Prostate gland (tissue), 2 donors: ENCODE measurements at regions not wholly inside any gene's neighbourhood (a gene's known extent, or its start where the extent isn't known, plus 50 kb on each side); places are given as distances from the start of the nearest gene placed in this dataset.

Experiments
- POLR2A ChIP-seq: fragments of 450-650 bp; IDR thresholded peaks from one replicate; pipeline ENCODE4 v1.6.1; 2016; ENCODE audit warnings: antibody characterized with exemption, mild to moderate bottlenecking
- POLR2AphosphoS5 ChIP-seq: sonication (generic); formaldehyde crosslinking; IDR thresholded peaks from one replicate; pipeline ENCODE4 v1.6.1; 2017; ENCODE audit warnings: antibody characterized with exemption
- TF ChIP-seq, protein P1 (sequence below), 4 experiments: fragments of 200-600 bp in 2 of 4; fragments of 450-650 bp in 2 of 4; sonication (generic) in 2 of 4; IDR thresholded peaks; 1 replicate in 3 of 4; 2 replicates in 1 of 4; pipeline ENCODE4 v1.5.1; 2016 to 2019; ENCODE audit warnings: antibody characterized with exemption in 4 of 4, mild to moderate bottlenecking in 2 of 4, moderate library complexity in 2 of 4

GRCh38 chr2:203631068-203631757, 75.2 kb upstream of the CD28 start:
- TF ChIP-seq, protein P1, sequence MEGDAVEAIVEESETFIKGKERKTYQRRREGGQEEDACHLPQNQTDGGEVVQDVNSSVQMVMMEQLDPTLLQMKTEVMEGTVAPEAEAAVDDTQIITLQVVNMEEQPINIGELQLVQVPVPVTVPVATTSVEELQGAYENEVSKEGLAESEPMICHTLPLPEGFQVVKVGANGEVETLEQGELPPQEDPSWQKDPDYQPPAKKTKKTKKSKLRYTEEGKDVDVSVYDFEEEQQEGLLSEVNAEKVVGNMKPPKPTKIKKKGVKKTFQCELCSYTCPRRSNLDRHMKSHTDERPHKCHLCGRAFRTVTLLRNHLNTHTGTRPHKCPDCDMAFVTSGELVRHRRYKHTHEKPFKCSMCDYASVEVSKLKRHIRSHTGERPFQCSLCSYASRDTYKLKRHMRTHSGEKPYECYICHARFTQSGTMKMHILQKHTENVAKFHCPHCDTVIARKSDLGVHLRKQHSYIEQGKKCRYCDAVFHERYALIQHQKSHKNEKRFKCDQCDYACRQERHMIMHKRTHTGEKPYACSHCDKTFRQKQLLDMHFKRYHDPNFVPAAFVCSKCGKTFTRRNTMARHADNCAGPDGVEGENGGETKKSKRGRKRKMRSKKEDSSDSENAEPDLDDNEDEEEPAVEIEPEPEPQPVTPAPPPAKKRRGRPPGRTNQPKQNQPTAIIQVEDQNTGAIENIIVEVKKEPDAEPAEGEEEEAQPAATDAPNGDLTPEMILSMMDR (IDR thresholded peaks at IDR 0.05) = no peak
- TF ChIP-seq POLR2A (no peak), POLR2AphosphoS5 (peak; percentile 4)
